AG08395 (cell line): ENCODE measurements at regions not wholly inside any gene's neighbourhood (a gene's known extent, or its start where the extent isn't known, plus 50 kb on each side); places are given as distances from the start of the nearest gene placed in this dataset.
"Not testable (repeated sequence)": the region's sequence is repeated elsewhere in the genome, so short reads cannot be mapped to it uniquely, and the experiment has no call there.

ENCODE experiments used
- DNase-seq: peaks from one replicate; pipeline ENCODE4 v3.0.0; 2012; ENCODE audit warnings: mixed read lengths, low spot score

- DNase-seq, result no peak
Measured at GRCh38 chr6:85747093-85747492, 104.4 kb upstream of the SYNCRIP start.

GRCh38 chr6:85744433-85744970 lies 101.8 kb upstream of the SYNCRIP start:
- no peak for DNase-seq

GRCh38 chr6:85726206-85726605 lies 83.5 kb upstream of the SYNCRIP start:
- DNase-seq, result no peak

- no peak for DNase-seq
Measured at GRCh38 chr6:85715797-85716196, 73.1 kb upstream of the SYNCRIP start.

GRCh38 chr6:85714893-85715530 lies 72.3 kb upstream of the SYNCRIP start:
- no peak for DNase-seq

- no peak for DNase-seq
Measured at GRCh38 chr6:85712346-85712745, 69.7 kb upstream of the SYNCRIP start.

- DNase-seq, result not testable (repeated sequence)
Measured at GRCh38 chr6:85707515-85708145, 64.9 kb upstream of the SYNCRIP start.

- no peak for DNase-seq
Measured at GRCh38 chr6:85706272-85706671, 63.6 kb upstream of the SYNCRIP start.

GRCh38 chr6:85705220-85705619 lies 62.5 kb upstream of the SYNCRIP start:
- DNase-seq, result no peak

GRCh38 chr6:85703406-85703805 lies 60.7 kb upstream of the SYNCRIP start:
- DNase-seq, result no peak
